Trophoblast cell (in vitro differentiated cells and primary cell): ENCODE measurements at regions not wholly inside any gene's neighbourhood (a gene's known extent, or its start where the extent isn't known, plus 50 kb on each side); places are given as distances from the start of the nearest gene placed in this dataset.

Experiments
- DNase-seq, 2 donors: peaks; one replicate each; pipeline ENCODE4 v3.0.0-alpha.2; 2016
- H2AFZ ChIP-seq: 2 replicates; pipeline ENCODE4 v1.6.1; 2013; ENCODE audit warnings: low read length, moderate library complexity, mild to moderate bottlenecking; ENCODE audit not compliant: insufficient read depth, poor library complexity
- H2AK5ac ChIP-seq: 2 replicates; pipeline ENCODE4 v1.6.1; 2013; ENCODE audit warnings: mild to moderate bottlenecking, low read length
- H2BK120ac ChIP-seq: 2 replicates; pipeline ENCODE4 v1.6.1; 2013; ENCODE audit warnings: low read length, mild to moderate bottlenecking, moderate library complexity; ENCODE audit not compliant: insufficient read depth, poor library complexity
- H2BK12ac ChIP-seq: 2 replicates; pipeline ENCODE4 v1.6.1; 2013; ENCODE audit warnings: mild to moderate bottlenecking, low read length, moderate library complexity
- H2BK5ac ChIP-seq: 2 replicates; pipeline ENCODE4 v1.6.1; 2013; ENCODE audit warnings: low read length, low read depth, moderate library complexity, mild to moderate bottlenecking; ENCODE audit not compliant: poor library complexity
- H3K14ac ChIP-seq: 2 replicates; pipeline ENCODE4 v1.6.1; 2013; ENCODE audit warnings: mild to moderate bottlenecking, low read length
- H3K18ac ChIP-seq: 2 replicates; pipeline ENCODE4 v1.6.1; 2013; ENCODE audit warnings: mild to moderate bottlenecking, low read length
- H3K23ac ChIP-seq: 2 replicates; pipeline ENCODE4 v1.6.1; 2013; ENCODE audit warnings: low read length
- H3K27ac ChIP-seq: 2 replicates; pipeline ENCODE4 v1.5.1; 2013; ENCODE audit warnings: low read depth, mild to moderate bottlenecking, inconsistent platforms, low read length, moderate library complexity
- H3K27me3 ChIP-seq: 2 replicates; pipeline ENCODE4 v1.6.1; 2013; ENCODE audit warnings: inconsistent platforms, mild to moderate bottlenecking, low read length, moderate library complexity; ENCODE audit not compliant: insufficient read depth
- H3K36me3 ChIP-seq, 2 experiments: 1 replicate in 1 of 2; 2 replicates in 1 of 2; pipeline ENCODE4 v1.6.1; 2013; ENCODE audit warnings: low read length in 2 of 2, mild to moderate bottlenecking in 2 of 2, moderate library complexity in 1 of 2; ENCODE audit not compliant: insufficient read depth in 2 of 2, control insufficient read depth in 1 of 2
- H3K4ac ChIP-seq: 2 replicates; pipeline ENCODE4 v1.6.1; 2013; ENCODE audit warnings: low read depth, mild to moderate bottlenecking, low read length, moderate library complexity
- H3K4me1 ChIP-seq, 2 experiments: 1 replicate in 1 of 2; 2 replicates in 1 of 2; pipeline ENCODE4 v1.6.1; 2013; ENCODE audit warnings: low read length in 2 of 2, mild to moderate bottlenecking in 2 of 2, moderate library complexity in 1 of 2; ENCODE audit not compliant: insufficient read depth in 2 of 2, control insufficient read depth in 1 of 2
- H3K4me2 ChIP-seq: 2 replicates; pipeline ENCODE4 v1.6.1; 2013; ENCODE audit warnings: inconsistent platforms, mild to moderate bottlenecking, low read length, moderate library complexity
- H3K4me3 ChIP-seq: 2 replicates; pipeline ENCODE4 v1.5.1; 2013; ENCODE audit warnings: mild to moderate bottlenecking, low read depth, low read length, inconsistent platforms
- H3K79me1 ChIP-seq: one replicate; pipeline ENCODE4 v1.6.1; 2013; ENCODE audit warnings: low read length
- H3K79me2 ChIP-seq: 2 replicates; pipeline ENCODE4 v1.6.1; 2013; ENCODE audit warnings: low read length, mild to moderate bottlenecking; ENCODE audit not compliant: control insufficient read depth, insufficient read depth, poor library complexity
- H3K9ac ChIP-seq: 2 replicates; pipeline ENCODE4 v1.6.1; 2013; ENCODE audit warnings: mild to moderate bottlenecking, low read length
- H3K9me3 ChIP-seq: 2 replicates; pipeline ENCODE4 v1.6.1; 2013; ENCODE audit warnings: low read depth, mild to moderate bottlenecking, control low read depth, inconsistent platforms, low read length; ENCODE audit not compliant: insufficient read depth
- H4K12ac ChIP-seq: 2 replicates; pipeline ENCODE4 v1.6.1; 2013; ENCODE audit warnings: low read depth, mild to moderate bottlenecking, low read length, moderate library complexity
- H4K8ac ChIP-seq: 2 replicates; pipeline ENCODE4 v1.6.1; 2013; ENCODE audit warnings: low read depth, mild to moderate bottlenecking, low read length, moderate library complexity
- H4K91ac ChIP-seq: one replicate; pipeline ENCODE4 v1.6.1; 2013; ENCODE audit warnings: low read depth, mild to moderate bottlenecking, low read length, moderate library complexity
- WGBS: extraction: QIAGEN DNeasy Blood & Tissue Kit; methylation state at CpG from one replicate; pipeline ENCODE4 v1.1.7; 2013; ENCODE audit warnings: missing lambda C conversion rate; ENCODE audit not compliant: insufficient read length, insufficient coverage; ENCODE audit errors: extremely low coverage; 5-methylcytosine and 5-hydroxymethylcytosine counted together

DNA sequence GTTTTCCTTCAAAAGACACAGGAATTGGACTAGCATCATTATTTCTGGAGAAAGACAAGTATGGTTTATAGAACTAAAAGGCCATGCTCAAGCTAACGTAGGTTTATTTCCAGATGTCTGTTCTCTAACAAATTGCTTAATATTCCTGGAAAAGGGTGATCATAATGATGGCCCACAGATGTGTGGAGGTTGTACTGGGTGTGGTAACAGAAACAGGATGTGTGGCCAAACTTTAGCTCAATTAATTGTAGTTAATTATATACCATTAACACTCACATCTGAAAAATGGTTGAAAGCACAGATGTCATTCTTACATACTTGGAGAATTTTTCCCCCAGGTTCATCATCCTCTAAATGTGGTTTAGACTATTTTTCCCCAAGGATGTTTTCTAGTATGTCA lies 292.7 kb upstream of the RASA1 start:
- Histone ChIP-seq H3K4me1 (peaks cover 0 to 2% of the 10 kb centered on the region in 2 experiments), H3K4me3 (no peak overlapping the region), H3K79me2 (no peaks in the 10 kb centered on the region), H2BK120ac (no peak overlapping the region), H3K9ac (no peak overlapping the region), H3K18ac (no peak overlapping the region), H3K79me1 (no peaks in the 10 kb centered on the region), H3K14ac (no peak overlapping the region), H3K4me2 (no peak overlapping the region), H3K27ac (no peak overlapping the region), H2AFZ (no peak overlapping the region), H3K4ac (no peak overlapping the region), H4K12ac (no peak overlapping the region), H3K36me3 (no peaks in the 10 kb centered on the region), H4K8ac (no peak overlapping the region), H2AK5ac (no peak overlapping the region), H2BK5ac (no peak overlapping the region), H4K91ac (no peak overlapping the region), H2BK12ac (no peak overlapping the region), H3K27me3 (no peaks in the 10 kb centered on the region), H3K9me3 (no peaks in the 10 kb centered on the region), H3K23ac (no peak overlapping the region)
- DNase-seq = no peak
- WGBS = no CpG with 5 or more reads among the region's 1 CpG

DNA sequence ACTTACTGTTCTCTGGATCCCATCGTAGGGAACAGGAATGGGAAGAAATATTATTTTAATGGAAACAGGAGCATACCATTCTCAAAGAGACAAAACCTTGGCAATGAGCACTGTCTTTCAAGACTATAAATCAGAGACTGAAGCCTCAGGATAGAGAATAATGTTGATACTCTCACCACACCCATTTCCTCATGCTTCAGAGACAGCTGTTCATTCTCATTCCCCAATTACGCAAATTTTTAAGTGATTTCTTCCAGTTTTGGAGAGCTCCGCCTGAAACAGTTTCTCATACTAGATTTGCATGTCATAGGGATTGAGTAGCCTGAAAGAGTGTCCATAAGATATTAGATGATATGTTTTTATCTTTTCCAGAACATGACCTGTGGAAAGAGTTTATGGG lies 290.5 kb upstream of the RASA1 start:
- H3K27me3 ChIP-seq = no peaks in the 10 kb centered on the region
- H3K23ac ChIP-seq = no peak overlapping the region

DNA sequence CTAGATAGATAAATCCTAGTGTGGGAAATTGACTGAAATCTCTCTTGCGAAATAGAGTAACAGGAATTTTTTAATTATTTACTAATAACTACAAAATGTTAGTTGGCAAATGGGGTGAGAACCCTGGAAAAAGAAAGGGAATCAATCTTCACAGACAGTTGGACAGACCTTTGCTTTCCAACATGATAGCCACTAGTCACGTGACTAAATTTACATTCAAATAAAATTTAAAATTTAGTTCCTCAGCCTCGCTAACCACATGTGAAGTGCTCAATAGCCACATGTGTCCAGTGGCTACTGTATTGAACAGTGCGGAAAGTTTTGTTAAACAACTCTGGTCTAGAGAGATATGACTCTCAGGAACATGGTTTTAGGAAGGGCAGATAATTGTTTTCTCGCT lies 289.9 kb upstream of the RASA1 start:
- no peaks in the 10 kb centered on the region for H3K79me1 ChIP-seq
- no peak overlapping the region for H3K23ac ChIP-seq
- no peak overlapping the region for H3K4me2 ChIP-seq
- no peak overlapping the region for H4K91ac ChIP-seq
- H3K18ac ChIP-seq = no peak overlapping the region
- H3K27me3 ChIP-seq = no peaks in the 10 kb centered on the region
- DNase-seq = no peak
- no peak overlapping the region for H3K4ac ChIP-seq
- no peak overlapping the region for H3K14ac ChIP-seq
- peaks cover 0 to 2% of the 10 kb centered on the region in 2 experiments for H3K4me1 ChIP-seq
- H3K79me2 ChIP-seq = no peaks in the 10 kb centered on the region
- H2AFZ ChIP-seq = no peak overlapping the region
- no peak overlapping the region for H2BK12ac ChIP-seq
- H3K9ac ChIP-seq = no peak overlapping the region
- no peak overlapping the region for H2BK5ac ChIP-seq
- no peak overlapping the region for H3K4me3 ChIP-seq
- no peak overlapping the region for H4K12ac ChIP-seq
- H3K9me3 ChIP-seq = no peaks in the 10 kb centered on the region
- WGBS = no CpG with 5 or more reads among the region's 5 CpGs
- H2BK120ac ChIP-seq = no peak overlapping the region
- no peak overlapping the region for H2AK5ac ChIP-seq
- no peak overlapping the region for H4K8ac ChIP-seq
- H3K36me3 ChIP-seq = no peaks in the 10 kb centered on the region
- H3K27ac ChIP-seq = no peak overlapping the region

More for the DNA sequence above, 290.5 kb upstream of the RASA1 start:
- H3K18ac ChIP-seq = no peak overlapping the region
- H3K4ac ChIP-seq = no peak overlapping the region
- DNase-seq = peak in 1 of 2 donors; percentile 2
- H2AFZ ChIP-seq = no peak overlapping the region
- H4K8ac ChIP-seq = no peak overlapping the region
- H2BK120ac ChIP-seq = no peak overlapping the region
- H2BK5ac ChIP-seq = no peak overlapping the region
- no CpG with 5 or more reads among the region's 3 CpGs for WGBS
- H4K91ac ChIP-seq = no peak overlapping the region
- no peak overlapping the region for H3K14ac ChIP-seq
- H3K4me1 ChIP-seq = peaks cover 0 to 2% of the 10 kb centered on the region in 2 experiments
- H3K4me2 ChIP-seq = no peak overlapping the region
- no peaks in the 10 kb centered on the region for H3K9me3 ChIP-seq
- H3K79me1 ChIP-seq = no peaks in the 10 kb centered on the region
- H2AK5ac ChIP-seq = no peak overlapping the region
- H3K27ac ChIP-seq = no peak overlapping the region
- no peak overlapping the region for H4K12ac ChIP-seq
- no peaks in the 10 kb centered on the region for H3K79me2 ChIP-seq
- no peaks in the 10 kb centered on the region for H3K36me3 ChIP-seq
- no peak overlapping the region for H2BK12ac ChIP-seq
- no peak overlapping the region for H3K9ac ChIP-seq
- no peak overlapping the region for H3K4me3 ChIP-seq

DNA sequence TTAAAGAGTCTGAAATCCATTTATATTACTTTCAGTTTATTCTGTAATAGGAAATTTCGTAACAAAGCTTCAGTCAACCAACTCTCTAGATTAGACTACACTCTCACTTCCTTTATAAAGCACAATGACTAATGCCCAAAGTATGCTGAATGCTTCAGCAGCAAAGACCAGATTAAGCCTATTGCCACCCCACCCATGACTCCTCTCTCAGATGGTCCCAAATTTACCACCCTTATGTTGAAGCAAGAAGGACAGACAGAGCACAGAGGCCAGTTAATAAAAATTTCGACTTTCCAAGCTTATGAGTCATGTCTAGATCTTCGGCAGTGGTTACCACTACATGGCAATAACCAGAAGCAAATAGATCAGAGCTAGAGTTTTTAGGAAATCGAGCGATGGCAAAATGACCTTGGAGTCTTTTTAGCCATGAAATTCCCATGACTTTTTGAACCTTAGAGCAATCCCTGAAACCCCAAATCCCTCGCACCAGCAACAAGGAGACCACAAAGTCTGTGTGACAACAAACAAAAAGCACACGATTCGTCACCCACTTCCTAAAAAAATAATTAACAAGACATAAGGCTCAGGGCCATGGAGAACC lies 287.8 kb upstream of the RASA1 start:
- H3K79me2 ChIP-seq = no peaks in the 10 kb centered on the region
- H2BK5ac ChIP-seq = no peak overlapping the region
- no peak overlapping the region for H3K4me3 ChIP-seq
- WGBS = no CpG with 5 or more reads among the region's 8 CpGs
- no peak overlapping the region for H3K4me2 ChIP-seq
- no peak overlapping the region for H2BK120ac ChIP-seq
- no peak overlapping the region for H3K18ac ChIP-seq
- peak; percentile 2 to 42 for DNase-seq
- H3K9ac ChIP-seq = no peak overlapping the region
- no peaks in the 10 kb centered on the region for H3K27me3 ChIP-seq
- no peak overlapping the region for H4K91ac ChIP-seq
- no peaks in the 10 kb centered on the region for H3K79me1 ChIP-seq
- H3K23ac ChIP-seq = no peak overlapping the region
- H4K8ac ChIP-seq = no peak overlapping the region
- H2BK12ac ChIP-seq = no peak overlapping the region
- H3K36me3 ChIP-seq = no peaks in the 10 kb centered on the region
- H3K27ac ChIP-seq = no peak overlapping the region
- no peak overlapping the region for H4K12ac ChIP-seq
- H2AK5ac ChIP-seq = no peak overlapping the region
- H3K4me1 ChIP-seq = peaks cover 0 to 2% of the 10 kb centered on the region in 2 experiments
- H3K4ac ChIP-seq = no peak overlapping the region
- H3K14ac ChIP-seq = no peak overlapping the region
- no peak overlapping the region for H2AFZ ChIP-seq
- no peaks in the 10 kb centered on the region for H3K9me3 ChIP-seq
